Transverse colon (tissue), 4 donors: ENCODE measurements at regions not wholly inside any gene's neighbourhood (a gene's known extent, or its start where the extent isn't known, plus 50 kb on each side); places are given as distances from the start of the nearest gene placed in this dataset.

Experiments
- DNase-seq: peaks from one replicate; pipeline ENCODE4 v3.0.0-alpha.2; 2019
- H3K27ac ChIP-seq, 4 donors: fragments of 200-600 bp; sonication (generic); 2 replicates each; pipeline ENCODE4 v1.5.1; 2016 to 2018; ENCODE audit warnings: inconsistent platforms in 4 of 4
- H3K27me3 ChIP-seq: fragments of 200-600 bp; sonication (generic); 2 replicates; pipeline ENCODE4 v1.5.1; 2017; ENCODE audit warnings: inconsistent platforms
- H3K36me3 ChIP-seq, 4 donors: fragments of 200-600 bp; sonication (generic); 2 replicates each; pipeline ENCODE4 v1.5.1; 2017 to 2019; ENCODE audit warnings: inconsistent platforms in 4 of 4
- H3K4me1 ChIP-seq, 4 donors: fragments of 200-600 bp; sonication (generic); 2 replicates each; pipeline ENCODE4 v1.5.1; 2017 to 2020; ENCODE audit warnings: inconsistent platforms in 4 of 4
- H3K4me3 ChIP-seq, 4 donors: fragments of 200-600 bp; sonication (generic); 1 replicate in 1 of 4; 2 replicates in 3 of 4; pipeline versions ENCODE4 v1.5.1 to v1.6.1; 2017 to 2019; ENCODE audit warnings: inconsistent platforms in 4 of 4
- H3K9me3 ChIP-seq, 2 donors: fragments of 200-600 bp; sonication (generic); 2 replicates each; pipeline ENCODE4 v1.5.1; 2017 to 2019; ENCODE audit warnings: inconsistent platforms in 2 of 2
- CTCF ChIP-seq, 5 experiments: fragments of 200-600 bp in 3 of 5; fragments of 450-650 bp in 2 of 5; sonication (generic) in 3 of 5; IDR thresholded peaks; 1 replicate in 2 of 5; 2 replicates in 3 of 5; pipeline ENCODE4 v1.5.1; 2016 to 2017; ENCODE audit warnings: antibody characterized with exemption in 5 of 5, inconsistent platforms in 3 of 5, mild to moderate bottlenecking in 2 of 5, moderate library complexity in 1 of 5
- EP300 ChIP-seq: sonication (generic); formaldehyde crosslinking; IDR thresholded peaks from one replicate; pipeline ENCODE4 v1.6.1; 2017; ENCODE audit warnings: antibody characterized with exemption, low read depth
- POLR2A ChIP-seq: fragments of 450-650 bp; IDR thresholded peaks from one replicate; pipeline ENCODE4 v1.6.1; 2016; ENCODE audit warnings: antibody characterized with exemption, mild to moderate bottlenecking, moderate library complexity
- POLR2AphosphoS5 ChIP-seq, 3 donors: sonication (generic); formaldehyde crosslinking; IDR thresholded peaks; one replicate each; pipeline ENCODE4 v1.6.1; 2016; ENCODE audit warnings: antibody characterized with exemption in 3 of 3
- whole genome bisulfite sequencing, 2 donors: methylation state at CpG; one replicate each; pipeline ENCODE4 v1.1.5; 2018; ENCODE audit warnings: low coverage in 1 of 2; 5-methylcytosine and 5-hydroxymethylcytosine counted together
- in situ Hi-C, 4 donors: fragments of 200-750 bp; cut with MboI; loops; one replicate each; pipeline versions ENCODE4 v1.15.0 to v1.15.1; 2017; ENCODE audit warnings: low sequenced_read_pairs in 3 of 4, low pct_ligation_motif_present in 1 of 4, low pct_unique_long_range_greater_than_20kb in 1 of 4
- intact Hi-C: fragments of 100-400 bp; cut with DNase I; formaldehyde crosslinking; loops from one replicate; pipeline ENCODE4 v1.15.1; 2023; ENCODE audit warnings: low total_unique reads

GRCh38 chr13:106372199-106373155, 163.0 kb downstream of the EFNB2 start:
- H3K27ac ChIP-seq: peak overlapping the region in 2 of 4 donors; percentile 10 to 30
- in situ Hi-C loops: no loop called here

GRCh38 chr13:106371024-106371423, 164.4 kb downstream of the EFNB2 start:
- in situ Hi-C loops: no loop called here
- Histone ChIP-seq H3K4me1 (peaks cover 0 to 11% (median 0%) of the 10 kb centered on the region in 4 donors), H3K9me3 (no peaks in the 10 kb centered on the region), H3K4me3 (no peak overlapping the region), H3K27me3 (no peaks in the 10 kb centered on the region), H3K36me3 (no peaks in the 10 kb centered on the region), H3K27ac (no peak overlapping the region)
- TF ChIP-seq EP300 (no peak), CTCF (IDR thresholded peaks at IDR 0.05) (no peak), POLR2A (no peak), POLR2AphosphoS5 (IDR thresholded peaks at IDR 0.05) (no peak)
- intact Hi-C loops: no loop called here
- WGBS, 2 donors: 96 to 100% methylated on average over 5 of the region's 5 CpGs
- DNase-seq: no peak

More at GRCh38 chr13:106372199-106373155, 163.0 kb downstream of the EFNB2 start:
- Histone ChIP-seq H3K27me3 (no peaks in the 10 kb centered on the region), H3K9me3 (no peaks in the 10 kb centered on the region), H3K4me1 (peaks cover 0 to 11% (median 0%) of the 10 kb centered on the region in 4 donors), H3K4me3 (no peak overlapping the region), H3K36me3 (no peaks in the 10 kb centered on the region)
- intact Hi-C loops: no loop called here
- DNase-seq: no peak
- WGBS, 2 donors: 47 to 48% methylated on average over 4 to 7 of the region's 7 CpGs
- TF ChIP-seq POLR2AphosphoS5 (IDR thresholded peaks at IDR 0.05) (peak in 1 of 3 donors; percentile 8), EP300 (no peak), POLR2A (no peak), CTCF (IDR thresholded peaks at IDR 0.05) (no peak)

- in situ Hi-C loops: no loop called here
- H3K4me1 ChIP-seq: peaks cover 0 to 11% (median 0%) of the 10 kb centered on the region in 4 donors
- WGBS, 2 donors: 80 to 85% methylated on average over 2 of the region's 2 CpGs
Observed at GRCh38 chr13:106369858-106370257, 165.6 kb downstream of the EFNB2 start.

More at GRCh38 chr13:106369858-106370257, 165.6 kb downstream of the EFNB2 start:
- Histone ChIP-seq H3K27me3 (no peaks in the 10 kb centered on the region), H3K9me3 (no peaks in the 10 kb centered on the region), H3K4me3 (no peak overlapping the region), H3K36me3 (no peaks in the 10 kb centered on the region), H3K27ac (no peak overlapping the region)
- TF ChIP-seq POLR2AphosphoS5 (IDR thresholded peaks at IDR 0.05) (no peak), CTCF (IDR thresholded peaks at IDR 0.05) (no peak), EP300 (no peak), POLR2A (no peak)
- intact Hi-C loops: no loop called here
- no peak for DNase-seq
